HEK293T (cell line): ENCODE measurements at regions not wholly inside any gene's neighbourhood (a gene's known extent, or its start where the extent isn't known, plus 50 kb on each side); places are given as distances from the start of the nearest gene placed in this dataset.

Experiments used
- HDGF ChIP-seq: fragments of 450-650 bp; IDR thresholded peaks from 2 replicates; pipeline ENCODE4 v1.6.1; 2017; ENCODE audit warnings: antibody characterized with exemption, borderline replicate concordance
- L3MBTL2 ChIP-seq: fragments of 450-650 bp; conservative IDR thresholded peaks from 2 replicates; pipeline ENCODE4 v1.6.1; 2016; ENCODE audit warnings: mild to moderate bottlenecking
- NFRKB ChIP-seq: fragments of 450-650 bp; IDR thresholded peaks from 2 replicates; pipeline ENCODE4 v1.6.1; 2016; ENCODE audit warnings: mild to moderate bottlenecking, moderate library complexity
- SP1 ChIP-seq: fragments of 450-650 bp; IDR thresholded peaks from 2 replicates; pipeline ENCODE4 v1.6.1; 2017

GRCh38 chr5:123855609-123856008 lies 343.6 kb downstream of the CSNK1G3 start:
- TF ChIP-seq SP1: no peak
- TF ChIP-seq NFRKB: no peak
- TF ChIP-seq HDGF: no peak
- no peak for TF ChIP-seq L3MBTL2
